ENCODE measurements at regions not wholly inside any gene's neighbourhood (a gene's known extent, or its start where the extent isn't known, plus 50 kb on each side); places are given as distances from the start of the nearest gene placed in this dataset.
"Not testable (repeated sequence)": the region's sequence is repeated elsewhere in the genome, so short reads cannot be mapped to it uniquely, and the experiment has no call there.

GRCh38 chr6:134821928-134822864, 127.7 kb downstream of the ALDH8A1 start:
- no peak for DNase-seq

- no peak for DNase-seq
These were observed 128.5 kb downstream of the ALDH8A1 start for GRCh38 chr6:134821397-134821796.

- no peak for DNase-seq
These were observed 129.8 kb downstream of the ALDH8A1 start for GRCh38 chr6:134819863-134820800.

- no peak for DNase-seq
These were observed 130.7 kb downstream of the ALDH8A1 start for GRCh38 chr6:134819236-134819635.

- DNase-seq, result no peak
These were observed 132.5 kb downstream of the ALDH8A1 start for GRCh38 chr6:134817448-134817847.

- DNase-seq, result no peak
These were observed 133.1 kb downstream of the ALDH8A1 start for GRCh38 chr6:134816780-134817179.

GRCh38 chr6:134816300-134816699, 133.6 kb downstream of the ALDH8A1 start:
- DNase-seq, result no peak

- DNase-seq, result no peak
These were observed 135.7 kb downstream of the ALDH8A1 start for GRCh38 chr6:134814076-134814695.

- DNase-seq, result no peak
These were observed 136.8 kb downstream of the ALDH8A1 start for GRCh38 chr6:134813146-134813545.

- no peak for DNase-seq
These were observed 139.5 kb downstream of the ALDH8A1 start for GRCh38 chr6:134810402-134810801.

GRCh38 chr6:134809130-134809529, 140.8 kb downstream of the ALDH8A1 start:
- DNase-seq, result no peak

GRCh38 chr6:134806180-134806798, 143.6 kb downstream of the ALDH8A1 start:
- no peak for DNase-seq

- DNase-seq, result no peak
These were observed 144.7 kb downstream of the ALDH8A1 start for GRCh38 chr6:134805168-134805567.

- DNase-seq, result not testable (repeated sequence)
These were observed 145.6 kb downstream of the ALDH8A1 start for GRCh38 chr6:134804311-134804710.

- DNase-seq, result no peak
These were observed 147.4 kb downstream of the ALDH8A1 start for GRCh38 chr6:134802426-134803058.

GRCh38 chr6:134797400-134798113, 152.3 kb downstream of the ALDH8A1 start:
- no peak for DNase-seq

GRCh38 chr6:134795691-134796090, 154.2 kb downstream of the ALDH8A1 start:
- no peak for DNase-seq

GRCh38 chr6:134795001-134795400, 154.9 kb downstream of the ALDH8A1 start:
- DNase-seq, result no peak

- DNase-seq, result not testable (repeated sequence)
These were observed 158.6 kb downstream of the ALDH8A1 start for GRCh38 chr6:134791243-134791843.

GRCh38 chr6:134787261-134787877, 162.5 kb downstream of the ALDH8A1 start:
- DNase-seq, result no peak
